ENCODE measurements at regions not wholly inside any gene's neighbourhood (a gene's known extent, or its start where the extent isn't known, plus 50 kb on each side); places are given as distances from the start of the nearest gene placed in this dataset.

DNA sequence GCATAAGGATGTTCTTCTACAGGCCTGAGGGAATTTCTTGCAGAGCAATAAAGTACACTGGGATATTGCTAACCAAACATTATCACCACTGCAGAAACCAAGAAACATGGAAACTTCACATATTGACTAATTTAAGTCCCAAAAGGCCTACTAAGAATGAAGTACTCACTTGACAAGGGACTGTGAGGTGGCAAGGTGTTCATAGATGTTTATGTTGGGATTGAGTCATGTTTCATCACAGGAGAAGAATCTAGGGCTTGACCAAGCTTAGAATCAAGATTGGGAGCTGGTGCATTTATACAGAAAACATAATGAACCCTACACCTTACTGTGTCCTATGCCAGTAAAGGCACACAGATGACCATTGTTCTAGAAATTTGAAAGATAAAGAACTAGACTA lies 56.7 kb upstream of the GAS1 start (continued):
- TF ChIP-seq ZNF274 (IDR thresholded peaks at IDR 0.05; ENCODE audit: borderline replicate concordance, extremely low read depth, low read length) = no peak
- TF ChIP-seq SIRT6 (IDR thresholded peaks at IDR 0.05; ENCODE audit: low read length) = no peak
